ENCODE measurements at regions not wholly inside any gene's neighbourhood (a gene's known extent, or its start where the extent isn't known, plus 50 kb on each side); places are given as distances from the start of the nearest gene placed in this dataset.

DNA sequence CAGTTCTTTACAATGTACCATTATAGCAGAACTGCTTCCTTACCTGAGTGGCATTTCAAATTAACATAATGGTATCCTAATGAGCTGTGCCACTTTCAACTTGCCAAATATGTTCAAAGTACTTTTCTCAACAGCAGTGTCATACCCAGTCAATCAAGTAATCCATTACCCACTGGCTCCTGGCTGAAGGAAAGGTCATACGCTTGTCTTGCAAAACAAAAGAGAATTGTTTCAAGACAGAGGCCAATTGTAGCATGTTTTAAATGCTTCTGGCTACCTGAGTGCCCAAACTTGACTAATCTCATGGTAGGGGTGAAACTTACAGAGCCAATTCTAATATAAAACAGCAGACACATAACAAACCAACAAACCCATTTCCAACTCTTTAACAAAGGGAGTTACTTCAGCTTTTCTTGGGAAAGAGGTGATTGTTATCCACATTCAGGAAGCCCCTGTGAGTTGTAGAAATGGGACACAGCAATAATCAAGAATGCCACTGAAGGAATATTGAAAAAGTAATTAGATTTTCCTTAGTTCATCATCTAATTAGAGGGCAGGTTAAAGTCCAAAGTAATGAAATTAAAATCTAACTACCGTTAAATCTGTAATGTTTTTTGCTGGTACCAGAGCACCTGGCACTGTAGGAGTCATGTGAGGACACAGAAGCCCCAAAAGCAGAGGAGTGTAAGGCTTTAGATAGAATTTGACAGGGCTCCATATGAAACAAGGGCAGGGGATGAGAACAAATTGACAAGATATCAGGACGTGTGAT lies 241.9 kb downstream of the RWDD3 start:
- Histone ChIP-seq H3K9me3 (no peaks in the 10 kb centered on the region), H3K36me3 (ENCODE audit: low read depth) (no peaks in the 10 kb centered on the region), H3K4me3 (no peak overlapping the region), H3K4me1 (ENCODE audit: low read depth) (no peaks in the 10 kb centered on the region)
- no peak for DNase-seq
- no peak for TF ChIP-seq CTCF (IDR thresholded peaks at IDR 0.05)
- intact Hi-C loops (cut with DNase I, micrococcal nuclease): no loop called here
- no peak for ATAC-seq

DNA sequence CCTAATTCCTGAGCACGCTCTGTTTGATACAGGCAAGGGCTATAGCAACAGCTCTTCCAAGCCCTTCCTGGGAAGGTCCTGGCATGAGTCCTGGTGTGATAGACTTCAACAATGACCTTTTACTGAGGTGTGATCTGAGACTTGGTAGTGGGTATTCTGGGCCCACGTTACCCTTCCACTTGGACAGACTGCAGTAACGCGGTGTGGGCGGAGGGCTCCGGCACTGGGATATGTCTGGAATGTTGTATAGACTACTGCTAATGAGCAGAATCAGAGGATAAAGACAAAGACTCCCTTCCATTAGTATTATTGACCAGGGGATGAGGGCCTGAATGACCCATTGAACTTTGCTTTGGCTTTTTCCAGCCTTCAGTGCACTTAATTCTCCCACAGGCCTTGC lies 262.3 kb downstream of the RWDD3 start:
- no peaks in the 10 kb centered on the region for H3K36me3 ChIP-seq (ENCODE audit: low read depth)
- no peak overlapping the region for H3K4me3 ChIP-seq
- DNase-seq (no peak), ATAC-seq (no peak)
- intact Hi-C loops (cut with DNase I, micrococcal nuclease): no loop called here
- TF ChIP-seq CTCF (IDR thresholded peaks at IDR 0.05): no peak
- no peaks in the 10 kb centered on the region for H3K4me1 ChIP-seq (ENCODE audit: low read depth)
- H3K9me3 ChIP-seq: no peaks in the 10 kb centered on the region

GRCh38 chr1:95496773-95497172 lies 262.8 kb downstream of the RWDD3 start:
- intact Hi-C loops (cut with DNase I, micrococcal nuclease): no loop called here
- H3K36me3 ChIP-seq (ENCODE audit: low read depth): no peaks in the 10 kb centered on the region
- H3K4me1 ChIP-seq (ENCODE audit: low read depth): no peaks in the 10 kb centered on the region
- TF ChIP-seq CTCF (IDR thresholded peaks at IDR 0.05): no peak
- DNase-seq (no peak), ATAC-seq (no peak)
- no peaks in the 10 kb centered on the region for H3K9me3 ChIP-seq
- H3K4me3 ChIP-seq: no peak overlapping the region

- no peak for ATAC-seq
- H3K9me3 ChIP-seq: no peaks in the 10 kb centered on the region
- no peak for DNase-seq
- intact Hi-C loops (cut with DNase I, micrococcal nuclease): no loop called here
- no peaks in the 10 kb centered on the region for H3K4me1 ChIP-seq (ENCODE audit: low read depth)
- no peak overlapping the region for H3K4me3 ChIP-seq
- no peaks in the 10 kb centered on the region for H3K36me3 ChIP-seq (ENCODE audit: low read depth)
- no peak for TF ChIP-seq CTCF (IDR thresholded peaks at IDR 0.05)
These were observed 263.6 kb downstream of the RWDD3 start for GRCh38 chr1:95497566-95497965.

- H3K4me1 ChIP-seq (ENCODE audit: low read depth): no peaks in the 10 kb centered on the region
- intact Hi-C loops (cut with DNase I, micrococcal nuclease): no loop called here
- no peaks in the 10 kb centered on the region for H3K36me3 ChIP-seq (ENCODE audit: low read depth)
- no peak for TF ChIP-seq CTCF (IDR thresholded peaks at IDR 0.05)
- H3K4me3 ChIP-seq: no peak overlapping the region
- ATAC-seq (no peak), DNase-seq (no peak)
- no peaks in the 10 kb centered on the region for H3K9me3 ChIP-seq
These were observed 269.4 kb downstream of the RWDD3 start for GRCh38 chr1:95503278-95504030.

Measured in mucosa of descending colon (tissue), 3 donors.